GM19099 (cell line): ENCODE measurements at regions not wholly inside any gene's neighbourhood (a gene's known extent, or its start where the extent isn't known, plus 50 kb on each side); places are given as distances from the start of the nearest gene placed in this dataset.

Source experiments
- POLR2A ChIP-seq: IDR thresholded peaks from 3 replicates; pipeline ENCODE4 v1.6.1; 2011; ENCODE audit warnings: low read depth; ENCODE audit not compliant: insufficient read length; ENCODE audit errors: extremely low read depth

- no peak for TF ChIP-seq POLR2A
Measured at GRCh38 chr20:60087563-60088105, 129.4 kb downstream of the CDH26 start.

GRCh38 chr20:60088236-60088635 lies 130.0 kb downstream of the CDH26 start:
- no peak for TF ChIP-seq POLR2A

GRCh38 chr20:60090631-60091030 lies 132.4 kb downstream of the CDH26 start:
- no peak for TF ChIP-seq POLR2A

GRCh38 chr20:60091305-60091704 lies 133.1 kb downstream of the CDH26 start:
- TF ChIP-seq POLR2A: no peak

GRCh38 chr20:60091861-60092260 lies 133.6 kb downstream of the CDH26 start:
- no peak for TF ChIP-seq POLR2A

GRCh38 chr20:60092729-60093128 lies 134.5 kb downstream of the CDH26 start:
- TF ChIP-seq POLR2A: no peak

- no peak for TF ChIP-seq POLR2A
Measured at GRCh38 chr20:60095456-60095855, 137.2 kb downstream of the CDH26 start.

GRCh38 chr20:60096166-60096565 lies 137.9 kb downstream of the CDH26 start:
- no peak for TF ChIP-seq POLR2A

GRCh38 chr20:60097285-60097684 lies 139.1 kb downstream of the CDH26 start:
- TF ChIP-seq POLR2A: no peak

- TF ChIP-seq POLR2A: no peak
Measured at GRCh38 chr20:60100780-60101179, 142.6 kb downstream of the CDH26 start.

GRCh38 chr20:60101201-60101890 lies 143.1 kb downstream of the CDH26 start:
- no peak for TF ChIP-seq POLR2A

GRCh38 chr20:60101891-60102281 lies 143.7 kb downstream of the CDH26 start:
- no peak for TF ChIP-seq POLR2A

- TF ChIP-seq POLR2A: no peak
Measured at GRCh38 chr20:60102665-60103210, 144.5 kb downstream of the CDH26 start.

- no peak for TF ChIP-seq POLR2A
Measured at GRCh38 chr20:60104993-60105803, 147.0 kb downstream of the CDH26 start.

- TF ChIP-seq POLR2A: no peak
Measured at GRCh38 chr20:60107621-60108390, 149.6 kb downstream of the CDH26 start.
